Gastrocnemius medialis (tissue), 4 donors: ENCODE measurements at regions not wholly inside any gene's neighbourhood (a gene's known extent, or its start where the extent isn't known, plus 50 kb on each side); places are given as distances from the start of the nearest gene placed in this dataset.

Experiments used
- POLR2A ChIP-seq, 2 donors: fragments of 450-650 bp; IDR thresholded peaks; one replicate each; pipeline ENCODE4 v1.6.1; 2017; ENCODE audit warnings: antibody characterized with exemption in 2 of 2, mild to moderate bottlenecking in 2 of 2, moderate library complexity in 2 of 2
- TF ChIP-seq, protein P1 (sequence below), 5 experiments: fragments of 450-650 bp in 3 of 5; fragments of 200-600 bp in 2 of 5; sonication (generic) in 2 of 5; IDR thresholded peaks in 4 of 5; conservative IDR thresholded peaks in 1 of 5; 1 replicate in 4 of 5; 2 replicates in 1 of 5; pipeline ENCODE4 v1.5.1; 2016 to 2019; ENCODE audit warnings: antibody characterized with exemption in 5 of 5, mild to moderate bottlenecking in 3 of 5, moderate library complexity in 3 of 5

DNA sequence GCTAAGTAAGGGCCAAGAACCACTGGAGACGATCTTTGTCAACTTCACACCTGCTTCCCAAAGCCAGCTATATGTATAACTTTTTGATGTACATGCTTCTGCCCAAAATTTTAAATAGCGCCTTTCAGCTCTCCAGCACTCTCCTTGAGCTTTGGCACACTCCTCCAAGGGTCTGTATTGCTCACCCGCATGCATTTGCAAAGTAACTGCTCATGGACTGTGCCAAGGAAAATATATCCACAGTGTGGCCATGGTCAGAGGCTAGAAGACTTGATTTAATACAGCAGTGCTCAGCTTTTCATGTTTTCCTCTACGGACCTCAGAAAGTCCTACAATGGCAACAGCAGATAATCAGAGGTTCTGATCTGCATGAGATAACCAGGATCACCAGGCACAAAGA lies 550.1 kb downstream of the SOX6 start:
- TF ChIP-seq, protein P1, sequence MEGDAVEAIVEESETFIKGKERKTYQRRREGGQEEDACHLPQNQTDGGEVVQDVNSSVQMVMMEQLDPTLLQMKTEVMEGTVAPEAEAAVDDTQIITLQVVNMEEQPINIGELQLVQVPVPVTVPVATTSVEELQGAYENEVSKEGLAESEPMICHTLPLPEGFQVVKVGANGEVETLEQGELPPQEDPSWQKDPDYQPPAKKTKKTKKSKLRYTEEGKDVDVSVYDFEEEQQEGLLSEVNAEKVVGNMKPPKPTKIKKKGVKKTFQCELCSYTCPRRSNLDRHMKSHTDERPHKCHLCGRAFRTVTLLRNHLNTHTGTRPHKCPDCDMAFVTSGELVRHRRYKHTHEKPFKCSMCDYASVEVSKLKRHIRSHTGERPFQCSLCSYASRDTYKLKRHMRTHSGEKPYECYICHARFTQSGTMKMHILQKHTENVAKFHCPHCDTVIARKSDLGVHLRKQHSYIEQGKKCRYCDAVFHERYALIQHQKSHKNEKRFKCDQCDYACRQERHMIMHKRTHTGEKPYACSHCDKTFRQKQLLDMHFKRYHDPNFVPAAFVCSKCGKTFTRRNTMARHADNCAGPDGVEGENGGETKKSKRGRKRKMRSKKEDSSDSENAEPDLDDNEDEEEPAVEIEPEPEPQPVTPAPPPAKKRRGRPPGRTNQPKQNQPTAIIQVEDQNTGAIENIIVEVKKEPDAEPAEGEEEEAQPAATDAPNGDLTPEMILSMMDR (IDR thresholded peaks at IDR 0.05 in 4 of 5, conservative IDR thresholded peaks at IDR 0.05 in 1 of 5), result no peak
- no peak for TF ChIP-seq POLR2A (IDR thresholded peaks at IDR 0.05)
